ENCODE measurements at regions not wholly inside any gene's neighbourhood (a gene's known extent, or its start where the extent isn't known, plus 50 kb on each side); places are given as distances from the start of the nearest gene placed in this dataset.

- Histone ChIP-seq H3K27ac (no peak overlapping the region), H3K9me3 (no peaks in the 10 kb centered on the region), H3K36me3 (no peaks in the 10 kb centered on the region), H3K4me1 (no peaks in the 10 kb centered on the region), H3K27me3 (replicated peaks in 1 of 7) (no peaks in the 10 kb centered on the region), H3K4me3 (no peak overlapping the region)
- intact Hi-C loops (cut with DNase I; ENCODE audit: low total_unique reads) = no loop called here
- WGBS, 5 donors = 92 to 97% (median 96%) methylated on average over 8 of the region's 8 CpGs
- no peak for TF ChIP-seq POLR2A (IDR thresholded peaks at IDR 0.05)
- no peak for TF ChIP-seq POLR2AphosphoS5 (IDR thresholded peaks at IDR 0.05)
- TF ChIP-seq CTCF (IDR thresholded peaks at IDR 0.05 in 8 of 11, conservative IDR thresholded peaks at IDR 0.05 in 3 of 11) = no peak
- DNase-seq = no peak
Measured at GRCh38 chr3:177470197-177470941, 273.1 kb upstream of the TBL1XR1 start.

GRCh38 chr3:177471733-177472480 is 274.6 kb upstream of the TBL1XR1 start:
- Histone ChIP-seq H3K27ac (no peak overlapping the region), H3K4me3 (no peak overlapping the region), H3K36me3 (no peaks in the 10 kb centered on the region), H3K9me3 (no peaks in the 10 kb centered on the region), H3K4me1 (no peaks in the 10 kb centered on the region), H3K27me3 (replicated peaks in 1 of 7) (no peaks in the 10 kb centered on the region)
- intact Hi-C loops (cut with DNase I; ENCODE audit: low total_unique reads) = no loop called here
- TF ChIP-seq CTCF (IDR thresholded peaks at IDR 0.05 in 8 of 11, conservative IDR thresholded peaks at IDR 0.05 in 3 of 11) = no peak
- no peak for TF ChIP-seq POLR2A (IDR thresholded peaks at IDR 0.05)
- TF ChIP-seq POLR2AphosphoS5 (IDR thresholded peaks at IDR 0.05) = no peak
- WGBS, 5 donors = 83 to 89% (median 87%) methylated on average over 4 of the region's 4 CpGs
- DNase-seq = no peak

GRCh38 chr3:177473184-177473583 is 275.9 kb upstream of the TBL1XR1 start:
- Histone ChIP-seq H3K9me3 (no peaks in the 10 kb centered on the region), H3K27me3 (replicated peaks in 1 of 7) (no peaks in the 10 kb centered on the region), H3K4me1 (peaks cover 0 to 3% (median 0%) of the 10 kb centered on the region in 6 donors), H3K36me3 (no peaks in the 10 kb centered on the region), H3K4me3 (no peak overlapping the region), H3K27ac (no peak overlapping the region)
- no peak for TF ChIP-seq POLR2A (IDR thresholded peaks at IDR 0.05)
- TF ChIP-seq CTCF (IDR thresholded peaks at IDR 0.05 in 8 of 11, conservative IDR thresholded peaks at IDR 0.05 in 3 of 11) = no peak
- TF ChIP-seq POLR2AphosphoS5 (IDR thresholded peaks at IDR 0.05) = no peak
- DNase-seq = no peak
- 71 to 92% (median 87%) methylated on average over 5 to 6 of the region's 6 CpGs for WGBS, 5 donors
- intact Hi-C loops (cut with DNase I; ENCODE audit: low total_unique reads) = no loop called here

- H3K4me1 ChIP-seq = peaks cover 0 to 3% (median 0%) of the 10 kb centered on the region in 6 donors
- WGBS, 5 donors = 94 to 96% (median 95%) methylated on average over 2 of the region's 2 CpGs
- intact Hi-C loops (cut with DNase I; ENCODE audit: low total_unique reads) = no loop called here
Measured at GRCh38 chr3:177473903-177474302, 276.6 kb upstream of the TBL1XR1 start.

More at GRCh38 chr3:177473903-177474302, 276.6 kb upstream of the TBL1XR1 start:
- Histone ChIP-seq H3K9me3 (no peaks in the 10 kb centered on the region), H3K4me3 (no peak overlapping the region), H3K27me3 (replicated peaks in 1 of 7) (no peaks in the 10 kb centered on the region), H3K36me3 (no peaks in the 10 kb centered on the region), H3K27ac (no peak overlapping the region)
- no peak for TF ChIP-seq CTCF (IDR thresholded peaks at IDR 0.05 in 8 of 11, conservative IDR thresholded peaks at IDR 0.05 in 3 of 11)
- TF ChIP-seq POLR2A (IDR thresholded peaks at IDR 0.05) = no peak
- TF ChIP-seq POLR2AphosphoS5 (IDR thresholded peaks at IDR 0.05) = no peak
- DNase-seq = no peak

Data from spleen (tissue), 11 donors.